Pancreas (tissue), 10 donors: ENCODE measurements at regions not wholly inside any gene's neighbourhood (a gene's known extent, or its start where the extent isn't known, plus 50 kb on each side); places are given as distances from the start of the nearest gene placed in this dataset.

Experiments
- ATAC-seq, 4 donors: fragments of 200-7000 bp; cut with Tn5 transposase; one replicate each; pipeline versions ENCODE4 v1.8.0 to v1.9.1; 2020; ENCODE audit warnings: mild to moderate bottlenecking in 4 of 4, moderate library complexity in 4 of 4
- DNase-seq, 6 donors: peaks; one replicate each; pipeline ENCODE4 v3.0.0-alpha.2; 2020
- FAIRE-seq: peaks from 2 replicates; lab custom pipeline; 2012; peaks lifted over from hg19 to GRCh38; lab: Jason Lieb, UNC
- H3K27ac ChIP-seq, 4 donors: fragments of 200-600 bp; sonication (generic); 1 replicate in 3 of 4; 2 replicates in 1 of 4; pipeline versions ENCODE4 v1.5.0 to v1.8.0; 2020
- H3K27me3 ChIP-seq, 4 donors: fragments of 200-600 bp; one replicate each; pipeline ENCODE4 v1.8.0; 2021
- H3K36me3 ChIP-seq, 3 donors: fragments of 200-600 bp; sonication (generic) in 1 of 3; one replicate each; pipeline versions ENCODE4 v1.5.0 to v1.8.0; 2020 to 2021
- H3K4me1 ChIP-seq, 3 donors: fragments of 200-600 bp; one replicate each; pipeline ENCODE4 v1.8.0; 2021
- H3K4me3 ChIP-seq, 4 donors: fragments of 200-600 bp; sonication (generic) in 2 of 4; one replicate each; pipeline versions ENCODE4 v1.5.0 to v1.8.0; 2020 to 2021
- H3K9me3 ChIP-seq, 4 donors: fragments of 200-600 bp; one replicate each; pipeline ENCODE4 v1.8.0; 2021
- CTCF ChIP-seq, 4 donors: fragments of 200-600 bp; sonication (generic) in 3 of 4; IDR thresholded peaks; one replicate each; pipeline versions ENCODE4 v1.5.0 to v1.8.0; 2021; ENCODE audit warnings: antibody characterized with exemption in 4 of 4
- WGBS, 2 donors: extraction: QIAGEN DNeasy Blood & Tissue Kit; methylation state at CpG; one replicate each; pipeline ENCODE4 v1.1.7; 2013; 5-methylcytosine and 5-hydroxymethylcytosine counted together
- intact Hi-C, 3 donors: fragments of 100-400 bp; cut with DNase I; formaldehyde crosslinking; loops; one replicate each; pipeline versions ENCODE4 v1.11.1 to v1.14.2; 2022
- donor health status: healthy with polysubstance abuse.
- donor health status: DM: no; HTN: no; CAD: no; lungs with moderate emphysema.
- donor health status: DM: no; HTN: no; CAD: no.
- donor health status: control.
- donor health status: control.
- donor health status: Bipolar disorder and iron deficiency.
- donor health status: DM: yes; HTN: yes; CAD: no.
- donor health status: DM: no; HTN: no; CAD: no.
- donor health status: DM: no; HTN: no; CAD: no.
- donor health status: DM: yes; HTN: yes; CAD: no.

GRCh38 chr4:159765382-159765781 is 662.5 kb downstream of the RAPGEF2 start:
- H3K36me3 ChIP-seq, result no peaks in the 10 kb centered on the region
- WGBS, 2 donors, result 97 to 98% methylated on average over 1 of the region's 1 CpG
- H3K27ac ChIP-seq, result no peak overlapping the region
- FAIRE-seq (no peak), ATAC-seq (no peak), DNase-seq (no peak)
- no peaks in the 10 kb centered on the region for H3K9me3 ChIP-seq
- TF ChIP-seq CTCF (IDR thresholded peaks at IDR 0.05), result no peak
- H3K4me1 ChIP-seq, result peaks cover 0 to 3% (median 0%) of the 10 kb centered on the region in 3 donors
- no peaks in the 10 kb centered on the region for H3K27me3 ChIP-seq
- intact Hi-C loops, result no loop called here
- H3K4me3 ChIP-seq, result no peak overlapping the region

- no peak for FAIRE-seq
- intact Hi-C loops, result no loop called here
- 80 to 82% methylated on average over 7 of the region's 7 CpGs for WGBS, 2 donors
- no peak for TF ChIP-seq CTCF (IDR thresholded peaks at IDR 0.05)
- no peaks in the 10 kb centered on the region for H3K27me3 ChIP-seq
- H3K4me1 ChIP-seq, result peaks cover 0 to 3% (median 0%) of the 10 kb centered on the region in 3 donors
- no peak overlapping the region for H3K27ac ChIP-seq
- ATAC-seq, result no peak
- no peaks in the 10 kb centered on the region for H3K36me3 ChIP-seq
- no peak overlapping the region for H3K4me3 ChIP-seq
- no peaks in the 10 kb centered on the region for H3K9me3 ChIP-seq
- no peak for DNase-seq
Measured at GRCh38 chr4:159766241-159766640, 663.4 kb downstream of the RAPGEF2 start.

GRCh38 chr4:159767406-159767805 is 664.5 kb downstream of the RAPGEF2 start:
- no peak for TF ChIP-seq CTCF (IDR thresholded peaks at IDR 0.05)
- Histone ChIP-seq H3K27ac (no peak overlapping the region), H3K9me3 (no peaks in the 10 kb centered on the region), H3K36me3 (no peaks in the 10 kb centered on the region), H3K27me3 (no peaks in the 10 kb centered on the region), H3K4me1 (peaks cover 0 to 3% (median 0%) of the 10 kb centered on the region in 3 donors), H3K4me3 (no peak overlapping the region)
- intact Hi-C loops, result no loop called here
- FAIRE-seq, result no peak
- ATAC-seq, result no peak
- DNase-seq, result no peak

GRCh38 chr4:159768016-159768415 is 665.1 kb downstream of the RAPGEF2 start:
- Histone ChIP-seq H3K27ac (no peak overlapping the region), H3K27me3 (no peaks in the 10 kb centered on the region), H3K4me3 (no peak overlapping the region), H3K36me3 (no peaks in the 10 kb centered on the region), H3K4me1 (peaks cover 0 to 3% (median 0%) of the 10 kb centered on the region in 3 donors), H3K9me3 (no peaks in the 10 kb centered on the region)
- FAIRE-seq (no peak), DNase-seq (no peak), ATAC-seq (no peak)
- TF ChIP-seq CTCF (IDR thresholded peaks at IDR 0.05), result no peak
- intact Hi-C loops, result no loop called here

GRCh38 chr4:159770401-159770800 is 667.5 kb downstream of the RAPGEF2 start:
- no peaks in the 10 kb centered on the region for H3K27me3 ChIP-seq
- ATAC-seq (no peak), DNase-seq (no peak), FAIRE-seq (peak; percentile 17)
- no peak overlapping the region for H3K27ac ChIP-seq
- H3K36me3 ChIP-seq, result no peaks in the 10 kb centered on the region
- no peaks in the 10 kb centered on the region for H3K9me3 ChIP-seq
- TF ChIP-seq CTCF (IDR thresholded peaks at IDR 0.05), result no peak
- H3K4me3 ChIP-seq, result no peak overlapping the region
- intact Hi-C loops, result no loop called here
- H3K4me1 ChIP-seq, result no peaks in the 10 kb centered on the region
- WGBS, 2 donors, result 13 to 22% methylated on average over 1 of the region's 1 CpG
